Body of pancreas (tissue), 4 donors: ENCODE measurements at regions not wholly inside any gene's neighbourhood (a gene's known extent, or its start where the extent isn't known, plus 50 kb on each side); places are given as distances from the start of the nearest gene placed in this dataset.

ENCODE experiments used
- ATAC-seq: fragments of 150-250 bp; one replicate; pipeline ENCODE4 v1.9.1; 2016
- DNase-seq, 4 donors: peaks; one replicate each; pipeline ENCODE4 v3.0.0-alpha.2; 2019
- H3K27ac ChIP-seq, 4 donors: fragments of 200-600 bp; sonication (generic); 1 replicate in 3 of 4; 2 replicates in 1 of 4; pipeline versions ENCODE4 v1.5.1 to v1.6.1; 2016 to 2019; ENCODE audit warnings: mild to moderate bottlenecking in 1 of 4, mixed read lengths in 1 of 4, moderate library complexity in 1 of 4
- H3K27me3 ChIP-seq, 2 donors: fragments of 200-600 bp; sonication (generic); one replicate each; pipeline ENCODE4 v1.6.0; 2016; ENCODE audit warnings: mild to moderate bottlenecking in 1 of 2
- H3K36me3 ChIP-seq, 2 donors: fragments of 200-600 bp; sonication (generic); replicated peaks in 1 of 2; 2 replicates each; pipeline ENCODE4 v1.5.1; 2016; ENCODE audit warnings: low read depth in 2 of 2; ENCODE audit not compliant: insufficient read depth in 1 of 2
- H3K4me1 ChIP-seq: fragments of 200-600 bp; sonication (generic); one replicate; pipeline ENCODE4 v1.6.0; 2016
- H3K4me3 ChIP-seq, 2 donors: fragments of 200-600 bp; sonication (generic); 1 replicate in 1 of 2; 2 replicates in 1 of 2; pipeline ENCODE4 v1.5.1; 2016 to 2019
- H3K9me3 ChIP-seq, 3 donors: fragments of 200-600 bp; sonication (generic); 1 replicate in 2 of 3; 2 replicates in 1 of 3; pipeline ENCODE4 v1.5.1; 2016
- POLR2A ChIP-seq, 3 donors: fragments of 450-650 bp; IDR thresholded peaks; one replicate each; pipeline ENCODE4 v1.6.1; 2016; ENCODE audit warnings: antibody characterized with exemption in 3 of 3, mild to moderate bottlenecking in 2 of 3
- WGBS, 2 donors: methylation state at CpG; one replicate each; pipeline ENCODE4 v1.1.5; 2017; 5-methylcytosine and 5-hydroxymethylcytosine counted together
- intact Hi-C: fragments of 100-400 bp; cut with DNase I; formaldehyde crosslinking; loops from one replicate; pipeline ENCODE4 v1.15.1; 2023
- TF ChIP-seq, protein P1 (sequence below), 7 experiments: fragments of 450-650 bp in 4 of 7; fragments of 200-600 bp in 3 of 7; sonication (generic) in 3 of 7; IDR thresholded peaks; one replicate each; pipeline ENCODE4 v1.5.1; 2016 to 2019; ENCODE audit warnings: antibody characterized with exemption in 7 of 7

DNA sequence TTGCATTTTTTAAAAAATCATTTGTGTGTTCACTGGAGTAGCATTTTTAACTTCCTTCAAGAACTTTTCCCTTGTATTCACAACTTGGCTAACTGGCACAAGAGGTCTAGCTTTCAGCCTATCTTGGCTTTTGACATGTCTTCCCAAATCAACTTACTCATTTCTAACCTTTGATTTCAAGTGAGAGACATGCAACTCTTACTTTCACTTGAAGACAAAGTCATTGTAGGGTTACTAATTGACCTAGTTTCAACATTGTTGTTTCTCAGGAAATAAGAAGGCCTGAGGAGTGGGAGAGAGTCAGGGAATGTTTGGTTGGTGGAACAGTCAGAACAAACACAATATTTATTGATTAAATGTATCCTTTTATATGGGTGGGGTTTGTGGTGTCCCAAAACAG lies 95.0 kb upstream of the C9orf72 start:
- no peaks in the 10 kb centered on the region for H3K27me3 ChIP-seq
- no peak for ATAC-seq
- no peaks in the 10 kb centered on the region for H3K36me3 ChIP-seq
- H3K4me1 ChIP-seq, result peaks cover 18% of the 10 kb centered on the region
- TF ChIP-seq, protein P1, sequence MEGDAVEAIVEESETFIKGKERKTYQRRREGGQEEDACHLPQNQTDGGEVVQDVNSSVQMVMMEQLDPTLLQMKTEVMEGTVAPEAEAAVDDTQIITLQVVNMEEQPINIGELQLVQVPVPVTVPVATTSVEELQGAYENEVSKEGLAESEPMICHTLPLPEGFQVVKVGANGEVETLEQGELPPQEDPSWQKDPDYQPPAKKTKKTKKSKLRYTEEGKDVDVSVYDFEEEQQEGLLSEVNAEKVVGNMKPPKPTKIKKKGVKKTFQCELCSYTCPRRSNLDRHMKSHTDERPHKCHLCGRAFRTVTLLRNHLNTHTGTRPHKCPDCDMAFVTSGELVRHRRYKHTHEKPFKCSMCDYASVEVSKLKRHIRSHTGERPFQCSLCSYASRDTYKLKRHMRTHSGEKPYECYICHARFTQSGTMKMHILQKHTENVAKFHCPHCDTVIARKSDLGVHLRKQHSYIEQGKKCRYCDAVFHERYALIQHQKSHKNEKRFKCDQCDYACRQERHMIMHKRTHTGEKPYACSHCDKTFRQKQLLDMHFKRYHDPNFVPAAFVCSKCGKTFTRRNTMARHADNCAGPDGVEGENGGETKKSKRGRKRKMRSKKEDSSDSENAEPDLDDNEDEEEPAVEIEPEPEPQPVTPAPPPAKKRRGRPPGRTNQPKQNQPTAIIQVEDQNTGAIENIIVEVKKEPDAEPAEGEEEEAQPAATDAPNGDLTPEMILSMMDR (IDR thresholded peaks at IDR 0.05), result no peak
- no peak for TF ChIP-seq POLR2A (IDR thresholded peaks at IDR 0.05)
- intact Hi-C loops, result no loop called here
- H3K9me3 ChIP-seq, result no peaks in the 10 kb centered on the region
- no peak for DNase-seq
- no peak overlapping the region for H3K4me3 ChIP-seq
- no peak overlapping the region for H3K27ac ChIP-seq

DNA sequence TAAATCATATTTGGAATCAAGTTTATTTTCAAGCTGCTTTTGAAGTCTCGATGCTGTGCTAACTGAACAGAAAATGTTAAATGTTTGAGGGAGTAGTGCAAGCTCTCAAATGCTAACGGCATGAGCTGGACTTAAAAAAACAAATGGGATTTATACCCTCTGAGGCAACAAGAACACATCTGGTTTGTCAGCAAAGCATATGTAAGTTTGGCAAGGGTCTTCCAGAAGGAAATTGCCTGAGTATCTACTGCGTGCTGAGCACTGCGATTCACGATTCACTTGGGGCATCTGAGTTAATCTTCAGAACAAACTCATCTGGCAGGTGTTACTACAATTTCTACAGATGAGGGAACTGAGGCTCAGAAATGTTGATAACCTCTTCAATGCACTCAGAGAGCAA lies 98.4 kb upstream of the C9orf72 start:
- H3K4me1 ChIP-seq, result no peaks in the 10 kb centered on the region
- WGBS, 2 donors, result 72 to 83% methylated on average over 5 of the region's 5 CpGs
- ATAC-seq, result no peak

DNA sequence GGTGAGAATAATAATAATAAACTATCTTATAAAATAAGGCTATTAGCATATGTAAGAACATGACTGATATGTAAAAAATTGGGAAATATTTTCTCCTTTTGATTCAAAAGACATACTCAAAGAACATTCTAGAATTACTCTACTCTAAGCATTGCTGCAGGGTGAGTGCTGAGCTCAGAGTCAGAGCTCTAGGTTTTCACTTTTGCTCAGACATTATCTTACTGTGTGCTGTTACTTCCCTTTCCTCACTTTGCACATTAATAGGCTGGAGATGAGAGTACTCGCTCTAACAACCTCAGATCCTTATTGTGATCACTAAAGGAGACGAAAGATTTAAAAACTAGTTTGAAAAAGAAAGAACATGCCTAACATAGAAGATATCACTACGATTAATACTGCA lies 99.4 kb upstream of the C9orf72 start:
- no peaks in the 10 kb centered on the region for H3K36me3 ChIP-seq
- no peaks in the 10 kb centered on the region for H3K4me1 ChIP-seq
- H3K27ac ChIP-seq, result no peak overlapping the region
- TF ChIP-seq, protein P1 (IDR thresholded peaks at IDR 0.05), result no peak
- TF ChIP-seq POLR2A (IDR thresholded peaks at IDR 0.05), result no peak
- WGBS, 2 donors, result 78 to 82% methylated on average over 3 of the region's 3 CpGs
- ATAC-seq (no peak), DNase-seq (no peak)
- no peak overlapping the region for H3K4me3 ChIP-seq
- no peaks in the 10 kb centered on the region for H3K9me3 ChIP-seq
- intact Hi-C loops, result no loop called here
- H3K27me3 ChIP-seq, result no peaks in the 10 kb centered on the region

More for the DNA sequence above, 98.4 kb upstream of the C9orf72 start:
- H3K27me3 ChIP-seq, result no peaks in the 10 kb centered on the region
- TF ChIP-seq, protein P1 (IDR thresholded peaks at IDR 0.05), result no peak
- no peak for TF ChIP-seq POLR2A (IDR thresholded peaks at IDR 0.05)
- no peak for DNase-seq
- H3K9me3 ChIP-seq, result no peaks in the 10 kb centered on the region
- H3K36me3 ChIP-seq, result no peaks in the 10 kb centered on the region
- intact Hi-C loops, result no loop called here
- H3K27ac ChIP-seq, result no peak overlapping the region
- no peak overlapping the region for H3K4me3 ChIP-seq

DNA sequence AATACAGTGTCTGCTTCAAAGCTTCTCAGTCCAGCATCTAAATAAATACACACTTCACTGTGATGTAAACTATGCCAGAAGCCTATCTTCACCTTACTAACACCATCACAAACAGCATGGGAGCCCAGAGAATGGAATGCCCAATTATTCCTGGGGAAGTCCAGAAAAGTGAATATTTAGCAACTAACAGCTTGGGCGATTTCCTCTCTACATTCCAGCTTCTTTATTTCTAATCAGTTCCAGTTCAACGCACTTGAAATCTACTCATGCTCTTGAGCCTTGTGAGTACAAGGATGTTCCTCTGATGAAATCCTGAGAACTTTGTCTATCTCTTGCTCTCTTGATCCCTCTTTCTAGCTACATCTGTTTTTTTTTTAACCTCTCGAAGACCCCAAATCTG lies 100.4 kb upstream of the C9orf72 start:
- DNase-seq (no peak), ATAC-seq (no peak)
- no peaks in the 10 kb centered on the region for H3K36me3 ChIP-seq
- no peak overlapping the region for H3K4me3 ChIP-seq
- 84 to 86% methylated on average over 3 of the region's 3 CpGs for whole genome bisulfite sequencing, 2 donors
- no peaks in the 10 kb centered on the region for H3K9me3 ChIP-seq
- no peaks in the 10 kb centered on the region for H3K27me3 ChIP-seq
- intact Hi-C loops, result no loop called here
- TF ChIP-seq, protein P1 (IDR thresholded peaks at IDR 0.05), result no peak
- no peak for TF ChIP-seq POLR2A (IDR thresholded peaks at IDR 0.05)
- no peak overlapping the region for H3K27ac ChIP-seq
- no peaks in the 10 kb centered on the region for H3K4me1 ChIP-seq

DNA sequence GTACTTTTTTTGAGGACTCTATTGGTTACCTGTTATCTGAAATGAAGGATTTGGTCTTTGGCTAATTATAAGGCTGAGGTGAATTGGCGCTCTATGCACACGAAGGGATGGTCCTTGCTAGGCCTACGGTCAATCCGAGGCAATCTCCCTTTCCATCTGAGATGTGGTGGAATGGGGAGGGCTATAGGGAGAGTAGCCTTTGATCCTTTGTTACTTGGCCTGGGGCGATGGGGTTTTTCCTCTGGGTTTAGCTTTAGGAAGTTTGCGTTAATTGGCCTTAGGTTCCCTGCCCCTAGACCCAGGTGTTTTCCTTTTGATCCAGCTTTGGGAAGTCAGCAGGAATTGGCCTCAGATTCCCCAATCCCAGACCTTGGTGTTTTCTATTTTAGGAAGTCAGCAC lies 102.1 kb upstream of the C9orf72 start:
- intact Hi-C loops, result no loop called here
- Histone ChIP-seq H3K36me3 (no peaks in the 10 kb centered on the region), H3K27ac (no peak overlapping the region), H3K4me3 (no peak overlapping the region), H3K27me3 (no peaks in the 10 kb centered on the region), H3K4me1 (no peaks in the 10 kb centered on the region), H3K9me3 (no peaks in the 10 kb centered on the region)
- WGBS, 2 donors, result 93% methylated on average over 6 of the region's 6 CpGs
- DNase-seq (no peak), ATAC-seq (no peak)
- TF ChIP-seq, protein P1 (IDR thresholded peaks at IDR 0.05), result no peak
- TF ChIP-seq POLR2A (IDR thresholded peaks at IDR 0.05), result no peak
